ENCODE measurements at regions not wholly inside any gene's neighbourhood (a gene's known extent, or its start where the extent isn't known, plus 50 kb on each side); places are given as distances from the start of the nearest gene placed in this dataset.
"Not testable (repeated sequence)": the region's sequence is repeated elsewhere in the genome, so short reads cannot be mapped to it uniquely, and the experiment has no call there.

DNA sequence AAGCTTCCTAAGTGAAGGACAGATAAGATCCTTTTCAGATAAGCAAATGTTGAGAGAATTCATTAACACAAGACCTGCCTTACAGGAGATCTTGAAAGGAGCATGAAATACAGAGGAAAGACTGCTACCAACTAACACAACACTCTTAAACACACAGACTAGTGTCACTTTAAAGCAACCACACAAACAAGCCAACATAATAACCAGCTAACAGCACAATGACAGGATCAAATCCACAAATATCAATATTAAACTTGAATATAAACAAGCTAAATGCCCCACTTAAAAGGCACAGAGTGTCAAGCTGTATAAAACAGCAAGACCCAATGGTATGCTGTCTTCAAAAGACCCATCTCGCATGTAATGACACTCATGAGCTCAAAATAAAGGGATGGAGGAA, 70.8 kb upstream of the HMGXB4 start:
- Histone ChIP-seq H3K27me3 (replicated peaks; ENCODE audit: control insufficient read depth, insufficient read depth, low read length) (no peaks in the 10 kb centered on the region), H3K9ac (ENCODE audit: low read length) (no peak overlapping the region), H3K4me3 (ENCODE audit: low read length) (no peak overlapping the region), H3K9me3 (ENCODE audit: control insufficient read depth, low read length) (peaks cover 36% of the 10 kb centered on the region), H3K36me3 (ENCODE audit: control insufficient read depth, insufficient read depth, low read length, severe bottlenecking) (no peaks in the 10 kb centered on the region), H3K4me1 (ENCODE audit: control insufficient read depth, insufficient read depth, low read length) (no peaks in the 10 kb centered on the region)
- DNase-seq (ENCODE audit: low read depth), result no peak

DNA sequence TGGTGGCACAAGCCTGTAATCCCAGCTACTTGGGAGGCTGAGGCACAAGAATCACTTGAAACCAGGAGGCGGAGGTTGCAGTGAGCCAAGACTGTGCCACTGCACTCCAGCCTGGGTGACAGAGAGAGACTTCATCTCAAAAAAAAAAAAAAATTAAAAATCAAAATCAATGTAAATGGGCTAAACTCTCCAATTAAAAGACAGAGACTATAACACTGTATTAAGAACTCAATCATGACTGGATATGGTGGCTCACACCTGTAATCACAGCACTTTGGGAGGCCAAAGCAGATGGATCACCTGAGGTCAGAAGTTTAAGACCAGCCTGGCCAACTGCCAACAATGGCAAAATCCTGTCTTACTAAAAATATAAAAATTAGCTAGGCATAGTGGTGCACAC, 68.4 kb upstream of the HMGXB4 start:
- DNase-seq (ENCODE audit: low read depth); H3K9ac ChIP-seq (ENCODE audit: low read length); H3K36me3 ChIP-seq (ENCODE audit: control insufficient read depth, insufficient read depth, low read length, severe bottlenecking); H3K4me3 ChIP-seq (ENCODE audit: low read length); H3K4me1 ChIP-seq (ENCODE audit: control insufficient read depth, insufficient read depth, low read length); H3K27me3 ChIP-seq (replicated peaks; ENCODE audit: control insufficient read depth, insufficient read depth, low read length): not testable (repeated sequence)
- peaks cover 36% of the 10 kb centered on the region for H3K9me3 ChIP-seq (ENCODE audit: control insufficient read depth, low read length)

DNA sequence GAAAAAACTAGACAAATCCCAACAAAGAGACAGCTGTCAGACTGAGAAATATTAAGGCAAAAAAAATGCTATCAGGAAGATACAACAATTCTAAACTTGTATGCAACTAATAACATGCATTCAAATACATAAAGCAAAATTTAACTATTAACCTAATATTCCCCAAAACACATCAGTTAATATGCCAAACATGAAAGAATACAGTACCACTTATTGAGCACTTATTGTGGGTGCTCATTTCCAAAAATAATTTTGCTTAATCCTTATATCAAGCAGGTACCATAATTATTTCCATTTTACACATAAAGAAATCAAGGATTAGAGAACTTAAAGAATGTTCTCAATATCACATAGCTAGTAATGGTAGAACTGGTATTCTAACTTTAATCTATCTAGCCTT, 67.7 kb upstream of the HMGXB4 start:
- Histone ChIP-seq H3K9me3 (ENCODE audit: control insufficient read depth, low read length) (peaks cover 36% of the 10 kb centered on the region), H3K4me3 (ENCODE audit: low read length) (no peak overlapping the region), H3K4me1 (ENCODE audit: control insufficient read depth, insufficient read depth, low read length) (no peaks in the 10 kb centered on the region), H3K36me3 (ENCODE audit: control insufficient read depth, insufficient read depth, low read length, severe bottlenecking) (no peaks in the 10 kb centered on the region), H3K9ac (ENCODE audit: low read length) (no peak overlapping the region), H3K27me3 (replicated peaks; ENCODE audit: control insufficient read depth, insufficient read depth, low read length) (no peaks in the 10 kb centered on the region)
- DNase-seq (ENCODE audit: low read depth), result no peak

DNA sequence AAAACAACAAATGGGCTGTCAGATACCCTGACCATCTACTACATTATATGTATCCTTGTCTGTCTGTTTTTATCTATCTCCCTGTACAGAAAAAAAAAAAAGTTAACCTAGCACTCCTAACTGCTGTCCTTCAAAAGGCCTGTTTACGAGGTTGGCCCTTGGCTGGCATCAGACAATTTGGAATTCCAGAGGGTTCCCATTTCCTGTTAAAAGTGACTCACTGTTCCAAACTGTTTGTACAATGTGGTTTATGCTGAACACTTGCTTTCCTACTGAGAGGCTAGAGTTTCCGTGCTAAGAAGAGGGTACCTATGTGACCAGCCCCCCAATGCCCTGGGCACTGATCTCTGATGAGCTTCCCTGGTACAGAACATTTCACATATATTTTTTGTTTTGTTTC, 65.9 kb upstream of the HMGXB4 start:
- no peak overlapping the region for H3K4me3 ChIP-seq (ENCODE audit: low read length)
- peaks cover 35% of the 10 kb centered on the region for H3K9me3 ChIP-seq (ENCODE audit: control insufficient read depth, low read length)
- no peaks in the 10 kb centered on the region for H3K4me1 ChIP-seq (ENCODE audit: control insufficient read depth, insufficient read depth, low read length)
- DNase-seq (ENCODE audit: low read depth), result peak; percentile 1
- H3K36me3 ChIP-seq (ENCODE audit: control insufficient read depth, insufficient read depth, low read length, severe bottlenecking), result no peaks in the 10 kb centered on the region
- no peak overlapping the region for H3K9ac ChIP-seq (ENCODE audit: low read length)
- H3K27me3 ChIP-seq (replicated peaks; ENCODE audit: control insufficient read depth, insufficient read depth, low read length), result no peaks in the 10 kb centered on the region

DNA sequence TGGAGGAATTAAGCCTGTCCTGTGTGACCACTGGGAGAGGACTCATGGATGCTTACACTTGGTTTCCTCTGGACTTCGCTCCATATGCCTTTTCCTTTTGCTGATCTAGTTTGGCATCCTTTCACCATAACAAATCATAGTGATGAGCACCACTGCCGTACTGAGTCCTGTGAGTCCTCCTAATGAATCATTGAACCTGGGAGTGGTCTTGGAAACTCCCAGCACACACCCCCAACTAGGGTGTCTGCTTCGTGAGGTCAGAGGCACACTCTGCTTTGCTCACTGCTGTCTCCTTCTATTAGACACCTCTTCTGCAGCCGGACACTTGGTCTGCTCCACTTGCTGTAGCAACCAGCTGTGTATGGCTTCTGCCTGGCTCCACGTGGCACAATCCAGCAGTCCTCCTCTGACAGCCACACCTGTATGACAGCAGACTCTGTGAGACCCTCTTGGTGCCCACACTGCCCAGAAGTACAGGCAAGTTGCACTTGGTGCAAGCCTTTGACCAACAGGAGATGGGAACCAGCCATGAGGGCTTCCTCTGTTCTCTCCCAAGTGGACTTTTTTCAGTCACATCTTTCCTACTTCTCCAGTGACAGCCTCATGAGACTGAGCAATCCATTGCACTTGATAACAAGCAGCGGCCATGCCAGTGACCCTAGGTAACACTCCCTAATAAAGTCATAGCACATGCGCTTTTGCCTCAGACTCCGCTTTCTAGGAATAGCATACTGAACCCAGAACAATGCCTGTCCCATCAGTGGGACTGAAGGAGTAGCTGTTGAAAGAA, 65.0 kb upstream of the HMGXB4 start:
- H3K9ac ChIP-seq (ENCODE audit: low read length), result no peak overlapping the region
- no peak overlapping the region for H3K4me3 ChIP-seq (ENCODE audit: low read length)
- no peak for DNase-seq (ENCODE audit: low read depth)
- H3K4me1 ChIP-seq (ENCODE audit: control insufficient read depth, insufficient read depth, low read length), result no peaks in the 10 kb centered on the region
- H3K9me3 ChIP-seq (ENCODE audit: control insufficient read depth, low read length), result peaks cover 26% of the 10 kb centered on the region
- no peaks in the 10 kb centered on the region for H3K36me3 ChIP-seq (ENCODE audit: control insufficient read depth, insufficient read depth, low read length, severe bottlenecking)
- no peaks in the 10 kb centered on the region for H3K27me3 ChIP-seq (replicated peaks; ENCODE audit: control insufficient read depth, insufficient read depth, low read length)

DNA sequence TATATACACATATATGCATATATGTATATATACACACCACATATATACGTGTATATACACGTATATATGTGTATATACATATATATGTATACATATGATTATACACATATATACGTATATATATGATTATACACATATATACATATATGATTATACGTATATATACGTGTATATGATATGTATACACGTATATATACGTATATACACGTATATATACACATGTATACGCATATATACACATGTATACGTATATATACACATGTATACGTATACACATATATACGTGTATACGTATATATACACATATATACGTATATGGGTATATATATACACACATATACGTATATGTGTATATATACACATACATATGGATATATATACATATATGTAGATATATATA, 62.1 kb upstream of the HMGXB4 start:
- H3K36me3 ChIP-seq (ENCODE audit: control insufficient read depth, insufficient read depth, low read length, severe bottlenecking), result no peaks in the 10 kb centered on the region
- H3K4me1 ChIP-seq (ENCODE audit: control insufficient read depth, insufficient read depth, low read length), result no peaks in the 10 kb centered on the region
- no peak overlapping the region for H3K9ac ChIP-seq (ENCODE audit: low read length)
- peaks cover 3% of the 10 kb centered on the region for H3K9me3 ChIP-seq (ENCODE audit: control insufficient read depth, low read length)
- H3K4me3 ChIP-seq (ENCODE audit: low read length), result no peak overlapping the region
- peaks cover 5% of the 10 kb centered on the region for H3K27me3 ChIP-seq (replicated peaks; ENCODE audit: control insufficient read depth, insufficient read depth, low read length)
- no peak for DNase-seq (ENCODE audit: low read depth)

DNA sequence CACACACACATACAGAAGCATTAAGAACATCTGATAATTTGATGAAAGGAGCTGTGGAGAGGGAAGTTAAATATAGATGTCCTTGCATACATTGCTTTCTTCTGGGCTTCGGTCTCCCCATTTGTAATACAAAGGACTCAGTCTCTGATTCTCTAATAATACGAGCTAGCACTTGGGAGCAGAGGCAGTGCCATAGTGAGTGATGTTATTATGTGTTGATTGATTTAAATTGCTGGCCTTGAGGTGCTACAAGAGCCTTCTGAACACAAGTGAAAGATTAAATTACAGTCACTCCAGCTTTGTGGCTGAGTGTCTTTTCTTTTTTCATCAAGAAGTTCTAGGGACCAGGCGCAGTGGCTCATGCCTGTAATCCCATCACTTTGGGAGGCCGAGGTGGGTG, 61.5 kb upstream of the HMGXB4 start:
- H3K36me3 ChIP-seq (ENCODE audit: control insufficient read depth, insufficient read depth, low read length, severe bottlenecking), result no peaks in the 10 kb centered on the region
- peaks cover 5% of the 10 kb centered on the region for H3K27me3 ChIP-seq (replicated peaks; ENCODE audit: control insufficient read depth, insufficient read depth, low read length)
- H3K9me3 ChIP-seq (ENCODE audit: control insufficient read depth, low read length), result no peaks in the 10 kb centered on the region
- H3K4me1 ChIP-seq (ENCODE audit: control insufficient read depth, insufficient read depth, low read length), result no peaks in the 10 kb centered on the region
- DNase-seq (ENCODE audit: low read depth), result no peak
- no peak overlapping the region for H3K9ac ChIP-seq (ENCODE audit: low read length)
- no peak overlapping the region for H3K4me3 ChIP-seq (ENCODE audit: low read length)

DNA sequence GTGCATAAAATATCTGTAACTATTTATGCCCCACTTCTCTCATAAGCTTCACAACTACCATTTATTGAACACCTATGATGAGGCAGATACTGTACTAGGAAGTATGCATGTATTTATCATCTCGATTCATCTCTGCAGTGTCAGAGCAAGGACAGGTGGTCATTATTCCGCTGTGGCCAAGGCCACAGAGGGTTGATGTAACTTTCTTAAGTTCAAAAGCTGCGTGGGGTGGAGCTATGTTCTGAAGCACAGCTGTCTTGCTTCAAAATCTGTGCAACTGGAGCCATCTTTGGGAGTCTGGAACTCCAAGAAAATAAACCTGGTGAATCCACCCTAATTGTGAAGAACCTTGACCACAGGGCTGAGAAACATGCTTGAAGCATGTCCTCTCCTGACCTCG, 60.2 kb upstream of the HMGXB4 start:
- H3K4me3 ChIP-seq (ENCODE audit: low read length), result no peak overlapping the region
- no peaks in the 10 kb centered on the region for H3K9me3 ChIP-seq (ENCODE audit: control insufficient read depth, low read length)
- peaks cover 5% of the 10 kb centered on the region for H3K27me3 ChIP-seq (replicated peaks; ENCODE audit: control insufficient read depth, insufficient read depth, low read length)
- H3K9ac ChIP-seq (ENCODE audit: low read length), result no peak overlapping the region
- no peak for DNase-seq (ENCODE audit: low read depth)
- H3K36me3 ChIP-seq (ENCODE audit: control insufficient read depth, insufficient read depth, low read length, severe bottlenecking), result no peaks in the 10 kb centered on the region
- H3K4me1 ChIP-seq (ENCODE audit: control insufficient read depth, insufficient read depth, low read length), result no peaks in the 10 kb centered on the region

DNA sequence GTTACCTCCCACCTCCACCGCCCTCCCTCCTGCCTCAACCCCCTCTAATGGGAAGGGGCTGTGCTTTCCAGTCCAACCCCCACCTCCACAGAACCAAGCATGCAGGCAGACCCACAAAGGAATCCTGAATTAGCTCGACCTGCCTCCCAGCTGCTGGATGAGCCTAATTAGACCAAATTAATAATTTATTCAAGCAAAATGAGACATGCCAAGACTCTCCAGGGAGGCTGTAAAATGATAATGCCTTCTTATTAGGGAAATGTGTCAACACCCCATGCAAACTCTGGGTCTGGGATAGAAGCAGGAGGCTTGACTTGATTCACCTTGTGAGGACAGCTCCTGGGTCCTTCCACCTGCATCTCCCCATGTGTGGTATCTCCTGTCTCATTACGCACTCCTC, 59.4 kb upstream of the HMGXB4 start:
- H3K4me3 ChIP-seq (ENCODE audit: low read length), result no peak overlapping the region
- H3K9me3 ChIP-seq (ENCODE audit: control insufficient read depth, low read length), result no peaks in the 10 kb centered on the region

DNA sequence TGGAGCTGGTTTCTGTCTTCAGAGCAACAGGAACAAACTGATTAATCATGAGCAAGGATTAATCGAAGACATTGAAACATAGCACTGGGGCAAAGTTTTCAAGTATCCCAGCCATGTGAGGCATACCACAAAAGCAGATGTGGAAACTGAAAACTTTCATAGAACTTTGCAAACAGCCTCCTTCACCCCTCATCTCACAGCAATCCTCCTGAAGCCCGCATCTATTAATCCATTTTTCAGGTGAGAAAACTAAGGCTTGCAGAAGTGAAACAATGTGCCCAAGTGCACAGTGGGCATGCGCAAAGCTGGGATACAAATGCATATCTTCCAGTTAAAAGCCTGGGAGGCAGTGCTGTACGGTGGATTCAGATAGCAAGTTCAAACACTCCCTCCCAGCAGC, 58.6 kb upstream of the HMGXB4 start:
- Histone ChIP-seq H3K36me3 (ENCODE audit: control insufficient read depth, insufficient read depth, low read length, severe bottlenecking) (no peaks in the 10 kb centered on the region), H3K4me3 (ENCODE audit: low read length) (no peak overlapping the region), H3K4me1 (ENCODE audit: control insufficient read depth, insufficient read depth, low read length) (no peaks in the 10 kb centered on the region), H3K9me3 (ENCODE audit: control insufficient read depth, low read length) (no peaks in the 10 kb centered on the region), H3K9ac (ENCODE audit: low read length) (no peak overlapping the region), H3K27me3 (replicated peaks; ENCODE audit: control insufficient read depth, insufficient read depth, low read length) (peaks cover 12% of the 10 kb centered on the region)
- no peak for DNase-seq (ENCODE audit: low read depth)

More for the DNA sequence above, 59.4 kb upstream of the HMGXB4 start:
- Histone ChIP-seq H3K9ac (ENCODE audit: low read length) (no peak overlapping the region), H3K36me3 (ENCODE audit: control insufficient read depth, insufficient read depth, low read length, severe bottlenecking) (no peaks in the 10 kb centered on the region), H3K27me3 (replicated peaks; ENCODE audit: control insufficient read depth, insufficient read depth, low read length) (peaks cover 5% of the 10 kb centered on the region), H3K4me1 (ENCODE audit: control insufficient read depth, insufficient read depth, low read length) (no peaks in the 10 kb centered on the region)
- DNase-seq (ENCODE audit: low read depth), result no peak

DNA sequence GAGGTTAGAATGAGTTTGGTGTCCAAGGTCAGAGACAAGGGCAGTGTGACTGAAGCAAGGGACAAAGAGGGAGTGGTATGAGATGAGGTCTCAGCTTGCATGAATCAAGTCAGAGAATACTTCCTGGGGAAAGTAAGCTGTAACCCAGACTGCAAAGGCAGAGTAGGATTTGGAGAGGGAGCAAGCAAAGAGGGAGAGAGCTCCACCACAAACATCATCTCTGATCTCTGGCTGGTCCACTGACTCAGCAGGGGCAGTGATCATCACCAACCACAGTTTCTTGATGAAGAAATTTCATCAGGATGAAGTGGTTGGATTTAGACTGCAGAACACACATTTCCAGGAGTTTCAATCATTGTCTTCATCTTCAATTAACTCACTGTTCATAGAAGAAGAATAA, 54.9 kb upstream of the HMGXB4 start:
- Histone ChIP-seq H3K4me3 (ENCODE audit: low read length) (no peak overlapping the region), H3K36me3 (ENCODE audit: control insufficient read depth, insufficient read depth, low read length, severe bottlenecking) (no peaks in the 10 kb centered on the region), H3K27me3 (replicated peaks; ENCODE audit: control insufficient read depth, insufficient read depth, low read length) (peaks cover 36% of the 10 kb centered on the region), H3K9me3 (ENCODE audit: control insufficient read depth, low read length) (no peaks in the 10 kb centered on the region), H3K9ac (ENCODE audit: low read length) (no peak overlapping the region), H3K4me1 (ENCODE audit: control insufficient read depth, insufficient read depth, low read length) (no peaks in the 10 kb centered on the region)
- no peak for DNase-seq (ENCODE audit: low read depth)

DNA sequence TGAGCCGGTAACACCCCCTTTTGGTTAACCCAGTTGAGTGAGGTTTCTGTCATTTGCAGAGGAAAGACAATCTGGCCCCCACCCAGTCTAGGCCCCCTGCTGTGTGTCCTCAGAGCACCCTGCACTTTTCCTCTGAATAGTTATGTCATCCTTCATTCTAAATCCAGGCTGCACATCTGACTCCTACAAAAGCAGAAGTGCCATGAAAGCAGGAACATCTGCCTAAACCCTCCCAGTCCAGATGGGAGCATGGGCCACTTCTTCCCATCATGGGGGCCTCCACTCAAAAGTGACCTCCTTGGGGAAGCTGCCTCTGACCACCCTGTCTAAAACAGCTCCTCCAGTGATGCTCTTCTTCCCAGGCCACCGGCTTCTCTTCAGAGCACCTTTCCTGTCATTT, 53.7 kb upstream of the HMGXB4 start:
- H3K27me3 ChIP-seq (replicated peaks; ENCODE audit: control insufficient read depth, insufficient read depth, low read length), result peaks cover 42% of the 10 kb centered on the region
- no peaks in the 10 kb centered on the region for H3K36me3 ChIP-seq (ENCODE audit: control insufficient read depth, insufficient read depth, low read length, severe bottlenecking)
- H3K4me3 ChIP-seq (ENCODE audit: low read length), result no peak overlapping the region
- DNase-seq (ENCODE audit: low read depth), result no peak
- H3K9ac ChIP-seq (ENCODE audit: low read length), result no peak overlapping the region
- H3K9me3 ChIP-seq (ENCODE audit: control insufficient read depth, low read length), result no peaks in the 10 kb centered on the region
- H3K4me1 ChIP-seq (ENCODE audit: control insufficient read depth, insufficient read depth, low read length), result no peaks in the 10 kb centered on the region
